Hypothalamus (tissue), 51 donors: ENCODE measurements at regions not wholly inside any gene's neighbourhood (a gene's known extent, or its start where the extent isn't known, plus 50 kb on each side); places are given as distances from the start of the nearest gene placed in this dataset.

Experiments
- DNase-seq, 51 donors: peaks; one replicate each; lab custom pipeline; 2025; lab: John Stamatoyannopoulos, UW

GRCh38 chr9:21744841-21745240 lies 57.6 kb upstream of the MTAP start:
- no peak for DNase-seq

- DNase-seq = no peak
Measured at GRCh38 chr9:21746550-21746949, 55.9 kb upstream of the MTAP start.

- DNase-seq = no peak
Measured at GRCh38 chr9:21747175-21747574, 55.3 kb upstream of the MTAP start.

- DNase-seq = no peak
Measured at GRCh38 chr9:21750021-21750735, 52.3 kb upstream of the MTAP start.

- no peak for DNase-seq
Measured at GRCh38 chr9:21751998-21752397, 50.4 kb upstream of the MTAP start.
